GM18511 (cell line): ENCODE measurements at regions not wholly inside any gene's neighbourhood (a gene's known extent, or its start where the extent isn't known, plus 50 kb on each side); places are given as distances from the start of the nearest gene placed in this dataset.
"Not testable (repeated sequence)": the region's sequence is repeated elsewhere in the genome, so short reads cannot be mapped to it uniquely, and the experiment has no call there.

Experiments
- ATAC-seq: cut with Tn5 transposase; IDR thresholded peaks from one replicate; pipeline ENCODE4 v1.9.1; 2021; ENCODE audit warnings: mild to moderate bottlenecking, moderate library complexity; ENCODE audit not compliant: unreplicated experiment

DNA sequence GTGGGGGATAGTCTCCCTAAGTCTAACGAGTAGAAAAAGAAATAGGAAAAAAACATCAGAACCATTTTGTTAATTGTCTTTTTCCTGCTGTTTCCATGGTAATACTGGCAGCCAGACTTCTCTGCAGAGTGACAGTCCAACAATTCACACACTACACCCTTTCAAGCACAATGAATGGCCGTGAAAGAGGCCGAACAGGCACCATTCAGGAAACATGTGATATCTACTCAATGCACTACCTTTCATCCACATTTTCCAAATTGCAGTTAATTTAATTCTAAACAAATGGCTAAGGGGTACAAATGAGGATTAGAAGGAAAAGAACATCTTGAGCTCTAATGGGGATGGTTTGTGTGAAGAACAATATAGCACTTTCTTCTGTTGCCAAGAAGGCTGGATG, 358.5 kb upstream of the ANKRD30A start:
- ATAC-seq: no peak

DNA sequence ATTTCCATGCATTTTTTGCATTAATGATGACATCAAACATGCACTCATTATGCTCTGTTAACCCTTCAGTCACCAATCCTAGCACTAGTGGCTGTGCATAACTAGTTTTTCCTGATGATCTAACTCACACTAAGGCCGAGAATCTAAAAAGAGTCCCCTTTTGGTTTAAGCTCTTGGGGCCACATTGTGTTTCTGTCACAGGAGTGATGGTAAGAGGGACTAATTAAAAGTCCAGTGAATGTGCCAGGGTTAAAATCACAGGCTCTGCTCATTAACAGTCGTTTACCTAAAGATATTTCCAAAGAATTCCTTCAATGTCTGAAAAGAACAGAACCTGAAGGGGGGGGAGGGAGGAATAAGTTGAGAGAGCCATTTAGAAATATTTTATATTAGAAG, 359.0 kb upstream of the ANKRD30A start:
- ATAC-seq: no peak

DNA sequence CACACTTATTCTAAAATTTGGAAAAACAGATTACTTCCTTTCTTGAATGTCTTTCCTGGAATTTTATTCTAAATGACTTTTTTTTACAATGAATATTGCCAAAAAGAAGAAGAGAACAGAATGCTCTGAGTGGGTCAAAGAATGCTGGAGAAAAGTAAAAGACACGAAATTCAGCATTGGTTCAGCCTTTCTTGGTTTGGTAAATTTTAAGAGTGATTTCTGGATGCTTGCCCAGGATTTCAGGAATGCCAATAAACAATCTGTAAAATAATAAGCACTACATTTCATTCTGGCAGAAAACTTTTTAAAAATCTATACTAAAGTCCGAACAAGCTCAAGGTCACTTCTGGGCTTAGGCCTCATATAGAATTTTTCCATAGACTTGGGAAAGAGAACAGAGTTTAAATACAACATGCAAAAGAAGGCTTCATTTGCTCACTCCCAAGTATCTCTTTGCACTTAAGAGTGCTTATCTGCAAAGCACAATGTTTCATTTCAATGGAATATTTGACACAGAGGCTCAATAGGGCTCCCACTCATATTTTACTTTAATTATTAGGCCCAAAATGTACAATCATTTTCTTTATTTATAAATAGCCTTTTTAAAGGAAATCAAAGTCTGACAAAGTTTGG, 359.5 kb upstream of the ANKRD30A start:
- ATAC-seq: no peak

GRCh38 chr10:36764823-36765222, 360.6 kb upstream of the ANKRD30A start:
- no peak for ATAC-seq

- ATAC-seq: no peak
These were observed 364.3 kb upstream of the ANKRD30A start for GRCh38 chr10:36761121-36761520.

DNA sequence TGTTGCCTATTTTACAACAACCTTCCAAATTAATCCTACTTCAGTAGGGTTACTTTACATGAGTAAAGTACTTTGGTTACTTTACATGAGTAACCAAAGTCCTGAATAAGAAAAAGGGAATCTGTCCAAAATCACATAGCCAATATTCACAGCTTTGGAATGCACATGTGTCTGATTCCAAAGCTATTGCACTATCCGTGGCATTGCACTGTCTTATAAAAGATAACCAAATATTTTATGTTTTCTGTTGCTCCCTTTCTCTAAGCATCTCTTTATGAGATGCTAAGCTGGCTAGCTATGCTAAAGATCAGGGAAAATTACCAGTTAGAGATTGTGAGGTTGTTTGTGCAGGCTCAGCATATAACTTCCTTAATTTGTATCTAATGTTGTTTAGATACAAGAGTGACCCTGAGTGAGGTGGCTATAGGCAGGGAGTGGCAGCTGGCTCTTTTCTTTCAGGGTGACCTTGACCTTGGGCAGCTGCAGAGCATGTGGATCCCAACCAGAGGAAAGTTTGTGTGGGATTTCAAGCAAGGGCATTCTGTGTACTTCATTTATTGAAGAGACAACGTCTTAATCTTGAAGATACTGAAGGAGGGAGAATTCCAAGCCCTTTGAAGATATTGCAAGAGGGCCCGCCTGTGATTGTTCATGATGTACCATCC, 366.1 kb upstream of the ANKRD30A start:
- ATAC-seq: no peak

DNA sequence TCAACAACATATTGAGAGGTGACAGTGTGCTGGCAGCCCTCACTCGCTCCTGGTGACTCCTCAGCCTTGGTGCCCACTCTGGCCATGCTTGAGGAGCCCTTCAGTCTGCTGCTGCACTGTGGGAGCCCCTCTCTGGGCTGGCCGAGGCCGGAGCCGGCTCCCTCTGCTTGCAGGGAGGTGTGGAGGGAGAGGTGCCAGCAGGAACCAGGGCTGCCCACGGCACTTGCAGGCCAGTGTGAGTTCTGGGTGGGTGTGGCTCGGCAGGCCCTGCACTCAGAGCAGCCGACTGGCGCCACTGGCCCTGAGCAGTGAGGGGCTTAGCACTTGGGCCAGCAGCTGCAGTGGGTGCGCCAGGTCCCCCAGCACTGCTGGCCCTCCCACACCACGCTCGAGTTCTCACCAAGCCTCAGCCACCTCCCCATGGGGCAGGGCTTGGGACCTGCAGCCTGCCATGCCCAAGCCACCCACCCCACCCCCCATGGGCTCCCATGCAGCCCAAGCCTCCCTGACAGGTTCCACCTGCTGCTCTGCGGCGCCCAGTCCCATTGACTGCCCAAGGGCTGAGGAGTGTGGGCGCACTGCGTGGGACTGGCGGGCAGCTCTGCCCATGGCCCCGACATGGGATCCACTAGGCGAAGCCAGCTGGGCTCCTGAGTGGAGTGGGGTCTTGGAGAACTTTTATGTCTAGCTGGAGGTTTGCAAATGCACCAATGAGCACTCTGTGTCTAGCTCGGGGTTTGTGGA, 377.1 kb upstream of the ANKRD30A start:
- ATAC-seq: no peak

- ATAC-seq: no peak
These were observed 385.4 kb upstream of the ANKRD30A start for GRCh38 chr10:36739884-36740445.

- ATAC-seq: no peak
These were observed 386.5 kb upstream of the ANKRD30A start for GRCh38 chr10:36738738-36739431.

GRCh38 chr10:36736311-36736710, 389.1 kb upstream of the ANKRD30A start:
- no peak for ATAC-seq

- ATAC-seq: not testable (repeated sequence)
These were observed 390.8 kb upstream of the ANKRD30A start for GRCh38 chr10:36734590-36734989.

- ATAC-seq: no peak
These were observed 395.1 kb upstream of the ANKRD30A start for GRCh38 chr10:36730316-36730715.

- no peak for ATAC-seq
These were observed 396.8 kb upstream of the ANKRD30A start for GRCh38 chr10:36728626-36729025.

DNA sequence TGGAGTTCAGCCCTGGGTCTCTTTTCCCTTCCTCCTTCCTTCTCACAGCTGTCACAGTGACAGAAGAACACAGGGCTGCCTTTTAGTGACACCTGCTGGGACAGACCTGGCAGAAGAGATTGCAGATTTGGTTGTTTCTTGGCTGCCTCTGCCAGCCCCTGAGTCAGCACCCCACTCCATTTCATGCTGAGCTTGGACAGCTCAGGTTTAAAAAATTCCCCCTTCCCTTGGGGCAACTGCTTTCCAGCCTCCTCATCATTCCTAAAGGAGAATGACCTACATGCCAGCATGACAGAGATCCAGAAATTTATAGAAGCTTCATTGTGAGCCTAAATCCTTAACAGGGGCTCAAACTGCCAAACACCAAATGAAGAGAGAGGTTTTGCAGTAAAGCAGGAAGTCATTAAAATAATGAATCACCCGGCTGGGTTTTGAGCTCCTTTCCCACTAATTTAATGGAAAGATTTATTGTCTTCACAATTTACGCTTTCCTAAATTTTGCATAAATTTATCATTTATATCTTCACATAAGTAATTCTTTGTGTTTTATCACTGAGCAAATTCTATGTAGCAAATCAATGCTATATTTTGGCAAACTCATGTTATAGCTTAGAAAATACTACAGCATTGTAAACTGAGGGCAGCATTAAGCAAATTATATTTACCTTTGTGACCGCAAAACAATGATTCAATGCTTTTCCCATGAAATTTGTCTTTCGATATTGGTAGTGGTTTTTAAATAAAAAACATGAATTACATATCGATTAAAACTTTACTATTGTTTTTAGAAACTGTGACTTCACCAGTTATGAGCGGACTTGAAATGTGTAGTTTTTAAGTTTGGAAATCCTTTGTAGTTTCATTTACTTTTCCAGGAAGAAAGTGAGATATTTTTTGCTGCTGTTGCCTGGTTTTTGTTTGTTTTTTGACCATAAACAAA, 399.5 kb upstream of the ANKRD30A start:
- ATAC-seq: no peak

DNA sequence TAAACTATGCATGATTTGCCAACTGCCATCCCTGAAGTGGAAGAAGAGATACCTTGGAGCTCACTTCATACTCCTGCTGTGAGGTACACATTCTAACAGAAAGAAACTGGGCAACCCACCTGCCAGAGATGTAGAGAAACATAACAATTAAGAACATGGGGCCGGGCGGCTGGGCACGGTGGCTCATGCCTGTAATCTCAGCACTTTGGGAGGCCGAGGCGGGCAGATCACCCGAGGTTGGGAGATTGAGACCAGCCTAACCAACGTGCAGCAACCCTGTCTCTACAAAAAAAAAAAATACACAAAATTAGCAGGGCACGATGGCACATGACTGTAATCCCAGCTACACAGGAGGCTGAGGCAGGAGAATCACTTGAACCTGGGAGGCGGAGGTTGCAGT, 402.6 kb upstream of the ANKRD30A start:
- ATAC-seq: no peak

GRCh38 chr10:36721871-36722270, 403.5 kb upstream of the ANKRD30A start:
- ATAC-seq: no peak

DNA sequence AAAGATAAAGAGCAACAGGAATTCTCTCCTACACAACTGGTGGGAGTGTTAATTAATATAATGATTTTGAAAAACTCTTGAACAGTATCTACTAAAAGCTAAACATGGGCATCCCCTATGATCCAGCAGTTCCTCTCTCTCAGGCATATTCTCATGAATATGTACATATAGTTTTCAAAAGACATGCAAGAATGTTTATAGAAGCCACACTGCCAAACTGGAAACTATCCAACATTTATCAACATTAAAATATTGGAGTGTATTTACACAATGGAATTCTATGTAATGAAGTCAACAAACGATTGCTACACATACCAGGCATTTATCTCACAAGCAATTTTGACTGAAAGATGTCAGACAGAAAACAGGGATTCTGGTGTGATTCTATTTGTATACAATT, 404.5 kb upstream of the ANKRD30A start:
- no peak for ATAC-seq

DNA sequence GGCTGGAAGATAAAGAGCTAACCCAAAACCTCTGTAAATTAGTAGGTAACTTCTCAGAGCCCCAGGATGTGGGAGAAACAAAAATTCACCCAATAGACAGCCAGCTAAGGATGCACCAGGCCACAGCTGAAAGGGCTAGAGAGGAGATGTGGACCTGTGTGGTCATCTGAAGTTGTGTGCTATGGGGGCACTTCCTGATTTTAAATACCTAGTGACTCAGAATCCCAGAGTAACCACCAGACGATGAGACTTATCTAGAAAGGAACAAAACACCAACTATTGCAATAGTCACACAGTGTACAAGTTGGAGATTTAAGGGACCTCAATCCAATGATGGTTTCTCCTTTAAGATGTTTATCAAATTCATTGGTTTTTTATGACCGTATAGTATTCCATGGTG, 408.3 kb upstream of the ANKRD30A start:
- no peak for ATAC-seq

DNA sequence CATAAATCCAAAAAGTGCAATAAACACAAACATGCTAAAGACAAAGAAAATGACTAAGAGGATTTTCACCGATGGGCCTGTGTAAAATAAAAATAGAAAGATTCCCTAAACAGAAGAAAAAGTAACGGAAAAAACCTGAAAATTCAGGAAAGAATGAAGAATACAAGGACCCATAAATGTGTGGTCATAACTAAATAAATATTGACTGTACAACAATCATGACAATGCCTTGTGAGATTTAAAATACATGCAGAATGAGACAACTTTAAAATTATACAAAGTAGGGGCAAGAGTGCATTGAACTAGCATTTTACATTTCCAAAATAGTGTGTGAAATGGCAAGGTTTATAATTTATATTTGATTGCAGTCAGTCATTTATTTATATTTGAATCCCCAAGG, 409.1 kb upstream of the ANKRD30A start:
- no peak for ATAC-seq

DNA sequence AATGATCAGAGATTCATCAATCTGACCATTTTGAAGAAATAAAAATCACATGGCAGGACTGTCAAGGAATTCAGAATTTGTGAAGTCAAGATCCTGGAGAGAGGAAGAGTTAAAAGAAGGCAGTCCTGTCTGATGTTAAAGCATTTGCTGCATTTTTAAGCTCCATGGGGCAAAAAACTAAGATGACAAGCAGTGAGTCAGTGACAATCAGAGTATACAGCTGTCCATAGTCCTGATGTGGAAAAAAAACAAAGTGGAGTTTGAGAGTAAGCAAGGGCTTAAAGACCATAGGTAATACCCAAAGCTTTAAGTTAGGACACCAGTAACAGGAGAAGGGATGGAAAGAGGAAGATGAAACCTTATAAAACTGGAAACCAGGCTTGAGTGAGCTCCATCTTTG, 412.7 kb upstream of the ANKRD30A start:
- no peak for ATAC-seq
